DOHH2 (cell line): ENCODE measurements at regions not wholly inside any gene's neighbourhood (a gene's known extent, or its start where the extent isn't known, plus 50 kb on each side); places are given as distances from the start of the nearest gene placed in this dataset.

Source experiments
- H3F3A ChIP-seq: fragments of 200-600 bp; sonication (generic), shearing (Covaris generic); 2 replicates; pipeline ENCODE4 v1.6.0; 2016; ENCODE audit warnings: antibody characterized with exemption, mild to moderate bottlenecking; ENCODE audit not compliant: control insufficient read depth, insufficient read depth
- H3K27ac ChIP-seq: fragments of 200-600 bp; sonication (generic); 2 replicates; pipeline ENCODE4 v1.5.1; 2014; ENCODE audit warnings: low read depth, mild to moderate bottlenecking, low read length, moderate library complexity
- H3K27me3 ChIP-seq: fragments of 200-600 bp; sonication (generic); 2 replicates; pipeline ENCODE4 v1.6.1; 2014; ENCODE audit warnings: mild to moderate bottlenecking, low read length, mixed read lengths; ENCODE audit not compliant: control insufficient read depth
- H3K36me3 ChIP-seq: fragments of 200-600 bp; sonication (generic); 2 replicates; pipeline ENCODE4 v1.6.1; 2014; ENCODE audit warnings: mild to moderate bottlenecking, low read length, moderate library complexity, mixed read lengths; ENCODE audit not compliant: control insufficient read depth
- H3K4me1 ChIP-seq: fragments of 200-600 bp; sonication (generic); 2 replicates; pipeline ENCODE4 v1.6.1; 2014; ENCODE audit warnings: mild to moderate bottlenecking, low read length, mixed read lengths; ENCODE audit not compliant: control insufficient read depth
- H3K4me2 ChIP-seq: fragments of 200-600 bp; sonication (generic); 2 replicates; pipeline ENCODE4 v1.6.0; 2014; ENCODE audit warnings: mild to moderate bottlenecking, low read length, moderate library complexity
- H3K4me3 ChIP-seq: fragments of 200-600 bp; sonication (generic); 2 replicates; pipeline ENCODE4 v1.5.1; 2014; ENCODE audit warnings: mild to moderate bottlenecking, low read length, mixed read lengths
- H3K79me2 ChIP-seq: fragments of 200-600 bp; sonication (generic); 2 replicates; pipeline ENCODE4 v1.6.1; 2014; ENCODE audit warnings: mild to moderate bottlenecking, low read length, mixed read lengths; ENCODE audit not compliant: control insufficient read depth
- H3K9me2 ChIP-seq: fragments of 200-600 bp; sonication (generic); replicated peaks from 2 replicates; pipeline ENCODE4 v1.6.1; 2014; ENCODE audit warnings: mild to moderate bottlenecking, low read length, mixed read lengths; ENCODE audit not compliant: control insufficient read depth
- H3K9me3 ChIP-seq: fragments of 200-600 bp; sonication (generic); 2 replicates; pipeline ENCODE4 v1.6.1; 2014; ENCODE audit warnings: antibody characterized with exemption, low read length, mixed read lengths; ENCODE audit not compliant: control insufficient read depth, insufficient read depth
- H4K20me1 ChIP-seq: fragments of 200-600 bp; sonication (generic); 2 replicates; pipeline ENCODE4 v1.6.0; 2014; ENCODE audit warnings: low read depth, mild to moderate bottlenecking, antibody characterized with exemption, low read length, moderate library complexity; ENCODE audit not compliant: control insufficient read depth, insufficient read depth
- CTCF ChIP-seq: fragments of 200-600 bp; sonication (generic); IDR thresholded peaks from one replicate; pipeline ENCODE4 v1.5.1; 2014; ENCODE audit warnings: antibody characterized with exemption, mild to moderate bottlenecking, low read depth, low read length; ENCODE audit not compliant: poor library complexity, severe bottlenecking
- EZH2phosphoT487 ChIP-seq: fragments of 200-600 bp; sonication (generic); IDR thresholded peaks from 2 replicates; pipeline ENCODE4 v1.6.1; 2017; ENCODE audit warnings: borderline replicate concordance, mild to moderate bottlenecking, antibody characterized with exemption, low read length, moderate library complexity, mixed read lengths

- Histone ChIP-seq H3F3A (peaks cover 21% of the 10 kb centered on the region), H3K79me2 (peaks cover 79% of the 10 kb centered on the region), H3K36me3 (peaks cover 76% of the 10 kb centered on the region), H3K4me3 (no peak overlapping the region; the same call in 1 of the 2 replicates), H4K20me1 (no peaks in the 10 kb centered on the region), H3K4me2 (peak overlapping the region; percentile 99), H3K4me1 (peaks cover 77% of the 10 kb centered on the region), H3K9me2 (no peaks in the 10 kb centered on the region), H3K27ac (no peak overlapping the region), H3K9me3 (no peaks in the 10 kb centered on the region), H3K27me3 (no peaks in the 10 kb centered on the region)
- TF ChIP-seq EZH2phosphoT487: no peak
- no peak for TF ChIP-seq CTCF
These were observed 380.9 kb upstream of the PROK2 start for GRCh38 chr3:72165808-72166207.

GRCh38 chr3:72165317-72165716 lies 380.4 kb upstream of the PROK2 start:
- Histone ChIP-seq H3K9me3 (no peaks in the 10 kb centered on the region), H3K9me2 (no peaks in the 10 kb centered on the region), H3F3A (peaks cover 24% of the 10 kb centered on the region), H3K4me1 (peaks cover 81% of the 10 kb centered on the region), H3K79me2 (peaks cover 84% of the 10 kb centered on the region), H3K4me2 (peak overlapping the region; percentile 99), H3K4me3 (peak overlapping the region; percentile 45), H3K36me3 (peaks cover 79% of the 10 kb centered on the region), H4K20me1 (no peaks in the 10 kb centered on the region), H3K27me3 (no peaks in the 10 kb centered on the region), H3K27ac (peak overlapping the region; percentile 100)
- TF ChIP-seq CTCF (no peak), EZH2phosphoT487 (no peak)

- H3K27ac ChIP-seq: peak overlapping the region; percentile 100
- H3K79me2 ChIP-seq: peaks cover 84% of the 10 kb centered on the region
- no peaks in the 10 kb centered on the region for H4K20me1 ChIP-seq
- H3K36me3 ChIP-seq: peaks cover 78% of the 10 kb centered on the region
- no peaks in the 10 kb centered on the region for H3K27me3 ChIP-seq
- TF ChIP-seq EZH2phosphoT487 (no peak), CTCF (no peak)
- H3K9me2 ChIP-seq: no peaks in the 10 kb centered on the region
- H3F3A ChIP-seq: peaks cover 30% of the 10 kb centered on the region
- peak overlapping the region; percentile 45 for H3K4me3 ChIP-seq
- peaks cover 84% of the 10 kb centered on the region for H3K4me1 ChIP-seq
- H3K4me2 ChIP-seq: peak overlapping the region; percentile 99
- H3K9me3 ChIP-seq: no peaks in the 10 kb centered on the region
These were observed 379.7 kb upstream of the PROK2 start for GRCh38 chr3:72164635-72164978.
